HG03439 (cell line): ENCODE measurements at regions not wholly inside any gene's neighbourhood (a gene's known extent, or its start where the extent isn't known, plus 50 kb on each side); places are given as distances from the start of the nearest gene placed in this dataset.

Experiments used
- ATAC-seq: cut with Tn5 transposase; IDR thresholded peaks from one replicate; pipeline ENCODE4 v1.9.1; 2021; ENCODE audit warnings: mild to moderate bottlenecking, moderate library complexity; ENCODE audit not compliant: unreplicated experiment

DNA sequence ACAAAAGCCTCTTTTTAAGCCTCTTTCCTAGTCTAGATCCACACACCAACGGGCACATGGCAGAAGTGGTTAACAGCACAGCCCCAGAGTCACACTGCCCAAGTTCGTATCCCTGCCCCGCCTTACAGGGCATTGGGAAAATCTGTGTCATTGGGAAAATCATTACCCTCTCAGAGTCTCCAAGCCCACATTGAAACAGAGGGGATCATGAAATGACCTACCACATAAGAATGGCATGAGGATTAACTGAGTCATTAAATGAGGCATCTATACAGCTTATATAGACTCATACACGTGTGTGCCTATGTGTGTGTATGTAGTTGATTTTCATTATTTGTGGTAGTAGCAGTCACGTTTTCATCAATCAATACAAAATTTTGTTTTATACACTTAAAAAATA lies 469.0 kb upstream of the POU3F3 start:
- no peak for ATAC-seq

DNA sequence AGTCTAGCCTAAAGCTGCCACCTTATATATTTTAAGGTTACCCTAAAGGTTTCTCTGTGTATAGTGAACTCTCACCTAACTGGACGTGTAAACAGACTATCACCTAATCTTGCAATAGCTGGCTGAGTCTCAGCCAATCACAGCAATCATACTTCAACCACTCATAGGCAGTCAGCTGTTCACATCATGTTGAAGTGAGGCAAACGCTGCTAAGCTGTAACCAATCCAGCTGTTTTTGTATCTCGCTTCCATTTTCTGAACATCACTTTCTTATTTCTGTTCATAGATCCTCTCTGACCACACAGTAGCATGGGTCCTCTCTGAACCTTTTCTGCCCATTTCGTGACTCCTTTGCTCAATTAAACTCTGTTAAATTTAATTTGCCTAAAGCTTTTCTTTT lies 468.2 kb upstream of the POU3F3 start:
- no peak for ATAC-seq

DNA sequence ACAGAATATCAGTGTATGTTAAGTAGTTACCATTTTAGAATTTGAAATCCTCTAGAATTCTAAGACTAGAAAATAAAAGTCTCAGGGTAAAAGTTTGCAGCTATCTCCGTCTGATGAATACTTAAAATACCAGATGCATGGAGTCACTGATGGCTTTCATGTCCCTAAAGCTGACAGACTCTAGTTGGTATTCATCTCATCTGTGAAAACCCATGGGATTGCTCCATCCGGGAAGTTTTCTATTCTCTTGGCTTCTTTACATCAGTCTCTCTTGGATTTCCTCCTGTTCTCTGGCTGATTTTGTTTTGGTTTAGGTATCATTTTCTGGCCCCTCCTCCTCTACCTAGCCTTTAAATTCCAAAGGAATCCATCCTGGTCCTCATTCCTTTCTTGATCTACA lies 465.6 kb upstream of the POU3F3 start:
- ATAC-seq, result no peak

DNA sequence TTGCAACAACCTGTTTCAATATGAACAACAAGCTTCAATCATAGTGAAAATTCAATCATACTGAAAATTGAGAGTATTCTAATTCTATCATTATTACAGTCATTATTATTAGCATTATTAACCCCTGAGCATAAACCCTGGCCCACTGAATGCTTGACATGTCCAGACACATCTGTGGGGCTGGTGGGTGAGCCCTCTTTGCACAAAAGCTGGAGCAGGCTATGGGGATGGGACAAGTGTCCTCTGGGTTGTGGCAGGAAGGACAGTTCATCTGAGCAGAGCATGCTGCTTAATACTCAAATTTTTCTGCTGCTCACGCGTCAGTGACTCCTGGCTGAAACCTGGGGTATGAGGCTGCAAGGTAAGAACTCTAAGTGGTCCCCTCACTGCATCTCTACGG lies 451.1 kb upstream of the POU3F3 start:
- no peak for ATAC-seq

DNA sequence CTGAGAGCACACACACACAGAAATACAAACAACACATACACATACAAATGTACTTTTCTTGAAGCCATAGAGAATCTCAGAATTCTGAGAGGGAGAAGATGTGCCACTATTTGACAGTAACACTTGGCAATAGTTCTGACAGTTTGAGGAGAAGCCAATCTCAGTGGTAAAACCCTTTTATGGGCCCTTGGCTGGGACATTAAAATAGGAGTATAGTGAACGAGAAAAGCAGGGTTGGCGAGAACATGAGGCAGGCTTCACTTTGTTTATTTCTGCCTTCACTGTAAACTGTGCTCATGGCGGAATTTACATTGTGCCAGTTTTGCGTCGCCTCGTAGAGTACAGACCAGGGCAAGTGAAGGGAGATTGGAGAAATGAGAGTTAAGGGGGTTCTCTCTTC lies 449.4 kb upstream of the POU3F3 start:
- no peak for ATAC-seq

DNA sequence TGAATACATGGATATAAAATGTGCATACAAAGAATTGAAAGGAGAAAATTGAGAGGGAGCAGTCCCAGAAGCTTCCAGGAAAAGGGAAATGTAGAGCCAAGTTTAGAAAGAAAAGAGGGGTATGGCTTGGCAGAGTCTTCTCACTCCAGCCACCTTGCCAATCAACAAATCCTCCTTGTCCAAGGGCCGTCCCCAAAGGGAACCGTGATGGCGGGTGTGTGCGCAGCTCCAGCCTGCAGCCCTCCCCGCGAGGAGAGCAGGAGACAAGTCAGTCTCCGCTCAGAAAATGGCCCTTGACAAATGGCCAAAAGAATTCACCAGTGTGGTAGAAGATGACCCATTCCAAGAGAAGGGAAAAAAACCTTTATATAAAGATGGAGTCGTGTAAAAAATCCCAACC lies 448.3 kb upstream of the POU3F3 start:
- no peak for ATAC-seq

- no peak for ATAC-seq
Observed at GRCh38 chr2:104406261-104406726, 447.6 kb upstream of the POU3F3 start.

DNA sequence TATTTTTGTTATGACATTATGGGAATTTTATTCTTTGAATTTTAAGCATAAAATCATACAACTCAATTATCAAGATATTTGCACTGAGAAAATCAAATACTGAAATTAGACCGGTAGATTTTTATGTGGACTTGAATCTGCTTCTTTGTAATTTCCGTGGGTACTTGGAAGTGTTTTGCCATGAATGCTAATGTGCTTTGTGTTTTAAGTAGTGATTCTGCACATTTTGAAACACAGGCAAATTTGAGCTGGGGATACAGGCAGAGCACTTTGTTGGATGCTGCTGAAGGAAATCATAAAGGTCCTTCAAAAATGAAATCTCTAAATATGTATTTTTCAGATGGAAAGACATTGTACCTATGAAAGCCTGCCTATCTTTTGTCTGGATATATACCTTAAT lies 446.3 kb upstream of the POU3F3 start:
- no peak for ATAC-seq

DNA sequence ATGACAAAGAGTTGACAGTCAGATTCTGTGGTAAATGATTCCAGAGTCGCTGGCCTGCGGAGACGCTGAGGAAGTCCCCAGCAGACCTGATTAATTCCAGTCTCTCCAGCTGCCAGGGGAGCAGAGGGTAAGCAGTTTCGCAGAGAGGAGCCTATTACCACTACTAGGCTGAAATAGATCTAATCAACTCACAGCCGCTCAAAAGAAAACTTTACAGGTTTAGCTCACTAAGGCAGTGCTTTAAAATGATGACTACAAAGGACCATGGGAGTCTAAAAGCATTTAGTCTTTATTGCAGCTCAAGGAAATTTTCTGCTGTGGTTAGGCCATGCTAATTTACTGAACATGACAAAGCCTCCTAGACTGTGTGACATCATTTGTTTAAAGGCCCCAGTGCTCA lies 445.6 kb upstream of the POU3F3 start:
- ATAC-seq, result no peak

- ATAC-seq, result no peak
Observed at GRCh38 chr2:104410136-104410535, 443.8 kb upstream of the POU3F3 start.

GRCh38 chr2:104412384-104412783 lies 441.5 kb upstream of the POU3F3 start:
- peak; percentile 76 for ATAC-seq

DNA sequence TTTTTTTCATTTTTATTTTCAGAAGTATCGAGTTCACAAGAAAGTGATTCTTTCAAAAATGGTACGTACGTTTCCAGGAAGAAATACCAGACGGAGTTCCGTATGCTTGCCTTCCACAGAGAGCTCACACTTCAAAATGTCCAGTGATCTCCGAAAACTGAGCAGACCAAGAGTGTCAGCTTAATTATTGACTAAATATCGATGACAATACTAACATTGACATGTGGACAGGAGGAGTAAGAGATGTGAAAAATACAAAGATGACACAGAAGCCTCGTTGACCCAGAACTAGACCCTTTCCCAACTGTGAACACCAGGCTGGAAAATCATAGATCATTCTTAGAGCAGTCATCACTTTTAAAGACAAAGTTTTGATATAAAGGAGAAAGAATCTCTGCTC lies 440.0 kb upstream of the POU3F3 start:
- no peak for ATAC-seq

- no peak for ATAC-seq
Observed at GRCh38 chr2:104415284-104415683, 438.6 kb upstream of the POU3F3 start.

GRCh38 chr2:104416339-104417000 lies 437.4 kb upstream of the POU3F3 start:
- no peak for ATAC-seq

DNA sequence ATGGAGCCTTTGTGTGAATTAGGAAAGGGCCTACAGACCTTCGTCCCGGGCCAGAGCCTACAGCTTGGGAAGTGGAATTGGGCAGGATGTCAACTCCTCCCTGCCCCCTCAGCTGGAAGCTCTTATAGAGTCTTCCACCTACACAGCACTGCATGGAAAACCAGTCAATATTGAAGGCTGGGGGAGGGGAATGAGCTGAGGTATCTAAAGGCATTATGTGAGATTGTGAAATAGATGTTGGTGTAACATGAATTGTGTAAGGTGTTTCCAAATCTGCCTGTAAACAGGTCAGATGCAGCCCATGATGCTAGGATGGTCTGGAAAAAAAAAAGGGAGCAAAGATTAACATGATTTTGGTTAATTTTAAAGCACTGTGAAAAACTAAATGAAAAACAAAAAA lies 433.5 kb upstream of the POU3F3 start:
- ATAC-seq, result no peak

GRCh38 chr2:104420953-104421352 lies 433.0 kb upstream of the POU3F3 start:
- no peak for ATAC-seq

DNA sequence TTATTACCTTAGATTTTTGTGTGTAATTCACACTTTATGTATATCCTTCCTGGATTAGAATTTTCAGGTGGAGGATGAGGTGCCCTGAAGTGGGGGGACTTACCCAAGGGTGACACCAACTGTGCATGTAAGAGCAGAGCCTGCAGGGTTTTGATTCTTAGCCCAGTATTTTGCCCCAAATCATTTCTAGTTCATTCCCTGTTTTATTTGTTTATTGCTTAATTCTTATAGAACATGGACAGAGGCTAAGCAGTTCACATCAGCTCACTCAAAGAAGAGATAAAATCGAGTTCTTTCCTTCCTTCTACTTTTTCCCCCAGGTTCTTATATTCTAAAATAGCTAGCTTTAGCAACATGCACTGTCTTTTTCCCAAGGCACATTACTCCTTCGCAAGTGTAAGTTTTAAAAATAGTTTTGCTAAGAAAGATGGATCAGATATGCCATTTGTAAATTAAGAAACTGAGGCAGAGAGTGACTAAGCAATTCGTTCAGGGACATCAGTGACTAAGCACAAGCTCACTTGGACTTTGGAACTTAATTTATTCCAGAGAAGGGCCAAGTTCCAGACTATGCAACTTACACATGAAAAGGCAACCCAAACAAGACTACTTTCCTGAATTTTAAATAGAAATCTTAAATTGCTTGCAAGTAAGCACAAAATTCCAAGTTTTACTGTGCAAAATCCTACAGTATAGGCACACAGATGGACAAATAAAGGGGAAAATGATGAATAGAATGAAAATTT lies 427.9 kb upstream of the POU3F3 start:
- no peak for ATAC-seq

- no peak for ATAC-seq
Observed at GRCh38 chr2:104428155-104428554, 425.8 kb upstream of the POU3F3 start.

GRCh38 chr2:104429639-104430358 lies 424.1 kb upstream of the POU3F3 start:
- ATAC-seq, result no peak

- ATAC-seq, result no peak
Observed at GRCh38 chr2:104430359-104430740, 423.6 kb upstream of the POU3F3 start.

DNA sequence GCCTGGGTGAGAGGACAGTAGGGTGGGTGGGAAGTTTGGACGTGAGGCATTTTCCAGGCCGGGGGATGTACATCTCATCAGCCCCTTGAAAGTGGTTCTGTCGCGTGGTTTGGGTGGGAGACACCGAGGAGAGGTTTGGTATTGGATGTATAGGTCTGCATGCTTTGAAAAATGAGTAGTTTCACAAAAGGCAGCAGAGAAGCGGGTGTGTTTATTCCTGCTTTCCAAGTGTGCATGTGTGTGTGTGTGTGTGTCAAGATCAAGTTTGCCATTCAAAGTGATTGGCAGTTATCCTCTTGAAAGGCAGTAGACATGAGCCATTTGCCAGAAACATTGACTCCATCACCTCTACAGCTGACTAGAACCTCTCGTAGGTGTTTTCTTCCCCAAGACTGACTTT lies 423.1 kb upstream of the POU3F3 start:
- ATAC-seq, result no peak

DNA sequence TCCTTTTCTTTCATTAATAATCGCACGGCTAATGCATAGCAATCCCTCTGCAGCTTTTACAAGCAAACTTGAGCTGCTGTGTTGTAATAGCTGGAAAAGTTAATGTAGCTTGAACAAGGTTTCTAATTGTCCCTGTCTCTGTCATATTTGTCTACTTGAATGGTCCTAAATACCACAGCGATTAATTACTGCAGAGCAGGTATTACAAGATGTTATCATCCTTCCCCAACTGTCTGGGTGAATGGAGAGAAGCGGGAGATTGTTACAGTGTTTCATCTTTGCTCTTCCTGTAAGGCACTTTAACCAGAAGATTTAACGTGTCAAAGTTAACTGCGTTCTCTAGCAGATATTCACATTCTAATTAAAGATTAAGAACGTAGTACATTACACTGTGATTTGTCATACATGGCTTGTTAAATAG lies 422.2 kb upstream of the POU3F3 start:
- ATAC-seq, result no peak
